HG02588 (cell line): ENCODE measurements at regions not wholly inside any gene's neighbourhood (a gene's known extent, or its start where the extent isn't known, plus 50 kb on each side); places are given as distances from the start of the nearest gene placed in this dataset.

Experiments
- ATAC-seq: cut with Tn5 transposase; IDR thresholded peaks from one replicate; pipeline ENCODE4 v1.9.1; 2021; ENCODE audit warnings: mild to moderate bottlenecking, moderate library complexity; ENCODE audit not compliant: unreplicated experiment

DNA sequence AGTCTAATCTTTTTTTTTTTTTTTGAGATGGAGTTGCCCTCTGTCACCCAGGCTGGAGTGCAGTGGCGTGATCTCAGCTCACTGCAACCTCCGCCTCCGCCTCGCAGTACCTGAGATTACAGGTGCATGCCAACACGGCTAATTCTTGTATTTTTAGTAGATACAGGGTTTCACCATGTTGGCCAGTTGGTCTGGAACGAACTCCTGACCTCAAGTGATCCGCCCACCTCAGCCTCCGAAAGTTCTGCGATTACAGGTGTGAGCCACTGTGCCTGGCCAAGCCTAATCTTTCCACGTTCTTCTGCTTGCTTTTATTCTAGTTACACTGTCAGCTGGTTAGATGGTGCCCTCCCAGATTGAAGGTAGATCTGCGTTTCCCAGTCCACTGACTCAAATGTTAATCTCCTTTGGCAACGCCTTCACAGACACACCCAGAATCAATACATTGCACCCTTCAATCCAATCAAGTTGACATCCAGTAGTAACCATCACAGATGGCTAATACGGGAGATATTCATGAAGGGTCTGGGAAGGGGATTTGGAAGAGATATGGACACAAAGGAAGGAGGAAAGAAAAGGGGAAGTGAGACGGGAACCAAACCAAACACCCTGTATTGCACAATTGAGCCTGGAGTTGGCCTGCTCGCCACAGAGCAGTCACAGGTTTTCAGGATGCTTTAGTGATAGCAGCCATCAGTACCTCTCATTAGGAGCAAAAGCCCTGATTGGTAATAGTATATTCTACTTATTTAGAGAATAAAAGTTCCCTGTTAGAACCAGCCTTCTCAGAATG, 229.8 kb downstream of the PIK3C3 start:
- ATAC-seq, result no peak

DNA sequence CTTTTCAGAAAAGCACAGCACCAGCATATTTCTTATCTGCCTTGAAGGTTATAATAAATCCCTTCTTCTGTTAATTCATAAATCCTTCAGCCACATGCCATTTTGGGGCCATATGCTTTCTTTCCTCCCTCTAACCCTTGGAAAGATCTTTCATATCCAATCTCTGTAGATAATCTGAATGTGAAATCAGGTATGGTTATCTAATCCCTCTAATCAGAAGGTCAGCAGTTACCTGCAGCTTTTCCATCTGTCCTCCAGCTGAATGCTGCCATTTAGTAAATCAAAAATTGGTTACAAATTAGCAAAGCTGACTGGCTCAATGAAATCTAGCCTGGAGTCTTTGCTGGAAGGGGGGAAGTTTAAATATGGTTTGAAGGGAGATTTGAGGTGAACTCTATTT, 230.5 kb downstream of the PIK3C3 start:
- ATAC-seq, result no peak

GRCh38 chr18:42187611-42188380, 232.8 kb downstream of the PIK3C3 start:
- ATAC-seq, result peak; percentile 82

DNA sequence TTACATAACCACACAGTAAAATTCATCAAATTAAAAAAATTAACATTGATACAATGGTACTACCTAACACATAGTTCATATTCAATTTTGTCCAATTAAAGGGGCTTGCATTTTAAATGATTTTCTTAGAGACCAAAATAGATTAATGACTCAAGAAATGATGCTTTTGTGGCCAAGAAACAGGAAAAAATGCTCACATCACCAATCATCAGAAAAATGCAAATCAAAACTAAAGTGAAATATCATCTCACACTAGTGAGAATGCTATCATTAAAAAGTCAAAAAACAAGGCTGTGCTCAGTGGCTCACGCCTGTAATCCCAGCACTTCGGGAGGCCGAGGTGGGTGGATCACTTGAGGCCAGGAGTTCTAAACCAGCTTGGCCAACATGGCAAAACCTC, 235.6 kb downstream of the PIK3C3 start:
- no peak for ATAC-seq

- no peak for ATAC-seq
Measured at GRCh38 chr18:42192251-42193248, 237.5 kb downstream of the PIK3C3 start.

GRCh38 chr18:42196651-42197050, 241.6 kb downstream of the PIK3C3 start:
- no peak for ATAC-seq

GRCh38 chr18:42201137-42201536, 246.1 kb downstream of the PIK3C3 start:
- ATAC-seq, result no peak

- no peak for ATAC-seq
Measured at GRCh38 chr18:42211201-42211600, 256.2 kb downstream of the PIK3C3 start.

GRCh38 chr18:42222557-42222956, 267.5 kb downstream of the PIK3C3 start:
- ATAC-seq, result no peak

DNA sequence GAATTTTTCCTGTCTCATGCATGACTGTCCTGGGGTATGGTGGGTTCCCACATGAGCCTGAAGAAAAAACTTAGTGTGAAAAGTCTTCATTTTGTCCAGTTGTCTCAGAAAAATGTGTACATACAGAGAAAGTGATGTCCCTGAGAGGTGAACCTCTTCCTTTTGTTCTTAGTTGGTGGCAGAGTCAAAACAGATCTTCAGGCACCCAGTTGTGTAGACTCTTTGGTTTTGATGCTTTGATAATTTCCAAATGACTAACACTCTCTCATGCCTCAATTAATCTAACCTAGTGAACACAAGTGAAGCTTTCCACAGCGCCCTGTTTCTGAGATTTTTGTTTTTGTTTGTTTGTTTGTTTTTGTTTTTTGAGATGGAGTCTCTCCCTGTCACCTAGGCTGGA, 273.5 kb downstream of the PIK3C3 start:
- peak; percentile 43 for ATAC-seq

GRCh38 chr18:42229211-42230210, 274.5 kb downstream of the PIK3C3 start:
- ATAC-seq, result peak; percentile 99

DNA sequence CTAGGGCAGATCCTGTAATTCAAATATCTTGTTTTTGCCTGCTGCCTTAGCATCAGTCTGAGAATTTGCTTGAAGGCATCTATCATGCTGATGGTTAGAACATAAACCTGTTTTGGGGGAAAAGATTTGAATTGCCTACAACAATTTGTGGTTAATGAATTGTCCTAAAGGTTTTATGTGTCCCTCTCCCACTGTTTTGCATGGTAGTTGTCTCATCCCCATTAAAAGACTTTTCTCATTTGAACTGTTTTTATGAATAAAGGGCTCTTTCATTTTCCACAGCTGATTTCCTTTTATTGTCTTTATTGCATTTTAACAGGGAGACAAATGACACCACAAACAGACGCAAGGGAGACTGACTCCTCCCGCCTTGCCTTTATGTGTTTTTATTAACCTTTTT, 275.6 kb downstream of the PIK3C3 start:
- no peak for ATAC-seq

- ATAC-seq, result no peak
Measured at GRCh38 chr18:42231284-42231683, 276.2 kb downstream of the PIK3C3 start.

DNA sequence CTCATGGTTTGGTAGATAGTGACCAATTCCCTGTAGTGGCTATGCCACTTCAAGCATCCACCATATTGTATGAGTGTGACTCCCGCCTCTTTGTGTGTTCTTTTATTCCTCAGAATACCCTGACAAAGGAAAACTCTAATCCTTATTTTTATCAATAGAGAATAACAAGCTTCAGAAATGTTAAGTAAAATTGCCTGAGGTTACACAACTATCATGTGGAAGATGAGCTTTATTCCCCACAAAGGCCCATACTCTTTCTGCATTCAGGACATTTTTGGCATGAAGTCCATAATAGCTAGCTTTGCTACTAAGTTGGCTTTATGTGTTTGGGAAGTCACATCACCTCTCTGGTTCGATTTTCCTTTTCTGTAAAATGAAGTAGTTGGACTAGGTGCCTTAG, 276.8 kb downstream of the PIK3C3 start:
- ATAC-seq, result no peak

DNA sequence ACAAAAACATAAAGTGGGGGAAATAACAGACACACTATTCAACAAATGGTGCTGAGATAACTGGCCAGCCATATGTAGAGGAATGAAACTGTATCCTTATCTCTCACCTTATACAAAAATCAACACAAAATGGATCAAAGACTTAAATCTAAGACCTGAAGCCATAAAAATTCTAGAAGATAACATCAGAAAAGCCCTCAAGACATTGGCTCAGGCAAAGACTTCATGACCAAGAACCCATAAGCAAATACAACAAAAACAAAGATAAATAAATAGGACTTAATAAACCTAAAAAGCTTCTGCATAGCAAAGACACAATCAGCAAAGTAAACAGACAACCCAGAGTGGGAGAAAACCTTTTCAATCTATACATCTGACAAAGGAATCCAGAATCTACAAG, 278.9 kb downstream of the PIK3C3 start:
- no peak for ATAC-seq

GRCh38 chr18:42242758-42243157, 287.7 kb downstream of the PIK3C3 start:
- ATAC-seq, result no peak

DNA sequence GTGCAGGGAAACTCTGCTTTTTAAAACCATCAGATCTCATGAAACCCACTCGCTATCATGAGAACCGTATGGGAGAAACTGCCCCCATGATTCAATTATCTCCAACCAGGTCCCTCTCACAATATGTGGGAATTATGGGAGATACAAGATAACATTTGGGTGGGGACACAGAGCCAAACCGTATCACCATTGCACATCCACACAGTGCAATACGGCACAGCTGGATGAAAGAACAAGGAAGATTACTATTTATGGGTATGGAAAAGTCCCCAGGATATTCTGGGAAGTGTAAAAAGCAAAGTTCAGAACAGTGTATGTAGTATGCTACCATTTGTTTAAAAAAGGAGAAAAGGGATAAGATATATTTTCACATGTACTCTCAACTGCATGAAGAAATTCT, 290.1 kb downstream of the PIK3C3 start:
- no peak for ATAC-seq

DNA sequence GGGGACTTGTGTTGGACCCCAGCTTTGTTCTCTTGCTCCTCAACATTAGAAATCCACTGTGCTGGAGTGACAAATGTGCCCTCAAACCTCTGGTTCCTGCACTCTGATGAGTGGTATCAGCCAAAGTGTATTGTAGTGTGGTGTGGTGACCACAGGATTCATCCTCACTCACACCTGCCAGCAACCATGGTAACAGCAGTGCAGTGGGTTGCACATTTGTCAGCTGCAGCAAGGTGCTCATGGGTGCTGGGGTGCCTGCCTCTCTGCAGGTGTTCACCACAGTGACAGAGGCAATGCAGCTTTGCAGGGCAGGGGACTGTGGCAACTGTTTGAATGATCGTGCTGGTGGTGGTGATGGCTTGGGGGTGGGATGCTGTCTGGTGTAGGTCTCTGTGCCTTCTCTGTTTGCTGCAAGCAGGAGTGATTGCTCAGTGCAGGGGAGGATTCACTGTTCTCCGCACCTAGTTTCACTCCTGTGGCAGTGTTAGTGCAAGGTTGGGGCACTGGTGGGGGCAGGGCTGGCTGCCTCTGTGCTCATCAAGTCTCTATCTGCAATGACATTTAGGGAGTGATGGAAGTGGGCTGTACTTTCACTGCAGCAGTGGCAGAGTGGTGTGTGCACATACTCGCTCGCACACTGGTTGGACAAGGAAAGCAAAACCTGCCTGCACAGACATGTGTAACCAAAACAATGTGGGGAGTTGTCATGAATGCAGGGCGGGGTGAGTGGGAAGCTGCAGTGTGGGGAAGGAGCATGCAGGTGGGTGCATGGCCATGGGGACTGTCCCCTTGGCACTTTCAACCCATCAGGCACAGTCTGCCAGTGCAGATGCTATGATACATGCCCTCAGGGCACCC, 301.1 kb downstream of the PIK3C3 start:
- no peak for ATAC-seq
